BLaER1 (cell line): ENCODE measurements at regions not wholly inside any gene's neighbourhood (a gene's known extent, or its start where the extent isn't known, plus 50 kb on each side); places are given as distances from the start of the nearest gene placed in this dataset.

ENCODE experiments used
- H3K27ac ChIP-seq: shearing (Covaris generic); formaldehyde crosslinking; 2 replicates; pipeline ENCODE4 v1.8.1; 2022
- H3K27me3 ChIP-seq: shearing (Covaris generic); formaldehyde crosslinking; 2 replicates; pipeline ENCODE4 v1.8.1; 2022
- H3K36me3 ChIP-seq: shearing (Covaris generic); formaldehyde crosslinking; 2 replicates; pipeline ENCODE4 v1.8.1; 2022
- H3K4me1 ChIP-seq: shearing (Covaris generic); formaldehyde crosslinking; 2 replicates; pipeline ENCODE4 v1.8.1; 2022
- H3K4me2 ChIP-seq: shearing (Covaris generic); formaldehyde crosslinking; 2 replicates; pipeline ENCODE4 v1.8.1; 2022
- H3K4me3 ChIP-seq: shearing (Covaris generic); formaldehyde crosslinking; 2 replicates; pipeline ENCODE4 v1.8.1; 2022
- H3K9ac ChIP-seq: shearing (Covaris generic); formaldehyde crosslinking; 2 replicates; pipeline ENCODE4 v1.8.1; 2022
- H3K9me3 ChIP-seq: shearing (Covaris generic); formaldehyde crosslinking; 2 replicates; pipeline ENCODE4 v1.8.1; 2022
- H4K20me1 ChIP-seq: shearing (Covaris generic); formaldehyde crosslinking; 2 replicates; pipeline ENCODE4 v1.8.1; 2022
- Cebpa-rat ChIP-seq: shearing (Covaris generic); IDR thresholded peaks from 2 replicates; pipeline ENCODE4 v1.8.1; 2022

- no peak overlapping the region for H3K4me2 ChIP-seq
- H4K20me1 ChIP-seq = no peaks in the 10 kb centered on the region
- no peaks in the 10 kb centered on the region for H3K9me3 ChIP-seq
- H3K4me3 ChIP-seq = no peak overlapping the region
- H3K4me1 ChIP-seq = no peaks in the 10 kb centered on the region
- H3K9ac ChIP-seq = no peak overlapping the region
- no peaks in the 10 kb centered on the region for H3K27me3 ChIP-seq
- no peak for TF ChIP-seq Cebpa-rat
- H3K27ac ChIP-seq = no peak overlapping the region
- H3K36me3 ChIP-seq = no peaks in the 10 kb centered on the region
These were observed 1024.3 kb upstream of the EYS start for GRCh38 chr6:66731310-66731709.

- no peaks in the 10 kb centered on the region for H3K4me1 ChIP-seq
- H3K9ac ChIP-seq = no peak overlapping the region
- no peaks in the 10 kb centered on the region for H3K9me3 ChIP-seq
- no peak for TF ChIP-seq Cebpa-rat
- no peaks in the 10 kb centered on the region for H3K36me3 ChIP-seq
- H3K4me2 ChIP-seq = no peak overlapping the region
- H3K27ac ChIP-seq = no peak overlapping the region
- H3K27me3 ChIP-seq = no peaks in the 10 kb centered on the region
- no peak overlapping the region for H3K4me3 ChIP-seq
- H4K20me1 ChIP-seq = no peaks in the 10 kb centered on the region
These were observed 1018.6 kb upstream of the EYS start for GRCh38 chr6:66725670-66726069.

GRCh38 chr6:66717801-66718200 is 1010.8 kb upstream of the EYS start:
- H3K9ac ChIP-seq = no peak overlapping the region
- no peaks in the 10 kb centered on the region for H3K27me3 ChIP-seq
- no peaks in the 10 kb centered on the region for H3K36me3 ChIP-seq
- no peak overlapping the region for H3K27ac ChIP-seq
- H3K4me1 ChIP-seq = no peaks in the 10 kb centered on the region
- no peak overlapping the region for H3K4me3 ChIP-seq
- H4K20me1 ChIP-seq = no peaks in the 10 kb centered on the region
- H3K9me3 ChIP-seq = no peaks in the 10 kb centered on the region
- no peak overlapping the region for H3K4me2 ChIP-seq
- no peak for TF ChIP-seq Cebpa-rat

GRCh38 chr6:66699385-66699784 is 992.4 kb upstream of the EYS start:
- Histone ChIP-seq H3K9me3 (0 out of 2 replicates have a peak, but pooled peaks cover 5% of the 10 kb centered on the region), H3K4me3 (no peak overlapping the region), H3K4me2 (no peak overlapping the region), H4K20me1 (no peaks in the 10 kb centered on the region), H3K4me1 (no peaks in the 10 kb centered on the region), H3K27me3 (no peaks in the 10 kb centered on the region), H3K27ac (no peak overlapping the region), H3K9ac (no peak overlapping the region), H3K36me3 (no peaks in the 10 kb centered on the region)
- no peak for TF ChIP-seq Cebpa-rat

GRCh38 chr6:66689608-66690007 is 982.6 kb upstream of the EYS start:
- H3K36me3 ChIP-seq = no peaks in the 10 kb centered on the region
- no peak overlapping the region for H3K9ac ChIP-seq
- no peaks in the 10 kb centered on the region for H3K9me3 ChIP-seq
- H3K27ac ChIP-seq = no peak overlapping the region
- no peak for TF ChIP-seq Cebpa-rat
- no peaks in the 10 kb centered on the region for H3K27me3 ChIP-seq
- H3K4me3 ChIP-seq = no peak overlapping the region
- no peaks in the 10 kb centered on the region for H3K4me1 ChIP-seq
- no peak overlapping the region for H3K4me2 ChIP-seq
- no peaks in the 10 kb centered on the region for H4K20me1 ChIP-seq

GRCh38 chr6:66687611-66688140 is 980.6 kb upstream of the EYS start:
- H3K27ac ChIP-seq = no peak overlapping the region
- no peak overlapping the region for H3K9ac ChIP-seq

GRCh38 chr6:66675906-66676305 is 968.9 kb upstream of the EYS start:
- H4K20me1 ChIP-seq = no peaks in the 10 kb centered on the region
- H3K27ac ChIP-seq = no peak overlapping the region
- no peaks in the 10 kb centered on the region for H3K9me3 ChIP-seq
- no peaks in the 10 kb centered on the region for H3K27me3 ChIP-seq
- no peak overlapping the region for H3K4me2 ChIP-seq
- H3K36me3 ChIP-seq = no peaks in the 10 kb centered on the region
- no peak overlapping the region for H3K9ac ChIP-seq
- no peaks in the 10 kb centered on the region for H3K4me1 ChIP-seq
- no peak overlapping the region for H3K4me3 ChIP-seq
- no peak for TF ChIP-seq Cebpa-rat

More at GRCh38 chr6:66687611-66688140, 980.6 kb upstream of the EYS start:
- no peak overlapping the region for H3K4me3 ChIP-seq
- 0 out of 2 replicates have a peak, but pooled peaks cover 4% of the 10 kb centered on the region for H3K9me3 ChIP-seq
- no peaks in the 10 kb centered on the region for H3K4me1 ChIP-seq
- no peak for TF ChIP-seq Cebpa-rat
- no peak overlapping the region for H3K4me2 ChIP-seq
- no peaks in the 10 kb centered on the region for H3K27me3 ChIP-seq
- H4K20me1 ChIP-seq = no peaks in the 10 kb centered on the region
- no peaks in the 10 kb centered on the region for H3K36me3 ChIP-seq

GRCh38 chr6:66664112-66664511 is 957.1 kb upstream of the EYS start:
- no peak overlapping the region for H3K4me3 ChIP-seq

GRCh38 chr6:66662721-66663507 is 955.9 kb upstream of the EYS start:
- Histone ChIP-seq H3K9ac (no peak overlapping the region), H3K36me3 (no peaks in the 10 kb centered on the region), H4K20me1 (no peaks in the 10 kb centered on the region), H3K4me1 (no peaks in the 10 kb centered on the region), H3K27me3 (no peaks in the 10 kb centered on the region), H3K4me3 (no peak overlapping the region), H3K4me2 (no peak overlapping the region), H3K27ac (no peak overlapping the region), H3K9me3 (no peaks in the 10 kb centered on the region)
- TF ChIP-seq Cebpa-rat = no peak

More at GRCh38 chr6:66664112-66664511, 957.1 kb upstream of the EYS start:
- Histone ChIP-seq H3K27me3 (no peaks in the 10 kb centered on the region), H4K20me1 (no peaks in the 10 kb centered on the region), H3K9me3 (no peaks in the 10 kb centered on the region), H3K9ac (no peak overlapping the region), H3K36me3 (no peaks in the 10 kb centered on the region), H3K27ac (no peak overlapping the region), H3K4me1 (no peaks in the 10 kb centered on the region), H3K4me2 (no peak overlapping the region)
- TF ChIP-seq Cebpa-rat = no peak

GRCh38 chr6:66662196-66662595 is 955.2 kb upstream of the EYS start:
- Histone ChIP-seq H3K36me3 (no peaks in the 10 kb centered on the region), H3K4me1 (no peaks in the 10 kb centered on the region), H3K4me2 (no peak overlapping the region), H4K20me1 (no peaks in the 10 kb centered on the region), H3K4me3 (no peak overlapping the region), H3K9ac (no peak overlapping the region), H3K27me3 (no peaks in the 10 kb centered on the region), H3K27ac (no peak overlapping the region), H3K9me3 (no peaks in the 10 kb centered on the region)
- TF ChIP-seq Cebpa-rat = no peak
